ENCODE measurements at regions not wholly inside any gene's neighbourhood (a gene's known extent, or its start where the extent isn't known, plus 50 kb on each side); places are given as distances from the start of the nearest gene placed in this dataset.

- Histone ChIP-seq H3K79me2 (ENCODE audit: control insufficient read depth, insufficient read depth, low read length) (no peaks in the 10 kb centered on the region), H3K9me3 (replicated peaks; ENCODE audit: control insufficient read depth, insufficient read depth, low read depth, low read length) (no peaks in the 10 kb centered on the region), H3K4me2 (ENCODE audit: insufficient read depth, low read length) (no peak overlapping the region), H2AFZ (ENCODE audit: low read depth, low read length) (no peak overlapping the region), H3K27me3 (ENCODE audit: control insufficient read depth in 2 of 2, insufficient read depth in 2 of 2, low read length in 2 of 2) (peaks cover 0 to 5% of the 10 kb centered on the region in 2 experiments; a peak in 2 of 5 replicates), H4K20me1 (replicated peaks; ENCODE audit: control insufficient read depth, insufficient read depth, low read length) (no peaks in the 10 kb centered on the region; the same call in 1 of the 2 replicates), H3K9me1 (ENCODE audit: control insufficient read depth, insufficient read depth, low read length) (no peaks in the 10 kb centered on the region), H3K4me3 (no peak overlapping the region), H3K27ac (ENCODE audit: extremely low read depth, low read depth, low read length) (no peak overlapping the region), H3K36me3 (ENCODE audit: control insufficient read depth, insufficient read depth, low read length) (no peaks in the 10 kb centered on the region), H3K9ac (ENCODE audit: insufficient read depth in 1 of 2, low read depth in 2 of 2, low read length in 2 of 2) (no peak overlapping the region), H3K4me1 (replicated peaks in 1 of 2; ENCODE audit: control insufficient read depth in 2 of 2, insufficient read depth in 2 of 2, low read length in 2 of 2) (no peaks in the 10 kb centered on the region)
- ChIA-PET CTCF (ENCODE audit: low intra/inter-chr PET ratio) (interaction anchor here (0.6 to 1.1 kb wide), 2 partner anchors 57 to 61 kb away, joined by 4 to 7 read pairs; partner anchors contain the start of gene TRABD2B), POLR2A (interaction anchor here (0.7 kb wide), 1 partner anchor 10 kb away, joined by 3 read pairs; no protein-coding TSS in a partner anchor)
- FAIRE-seq = no peak
- DNase-seq (ENCODE audit: extremely low read depth in 1 of 4, low spot score in 3 of 4) = no peak
- TF ChIP-seq HMG20A (CRISPR knock-in tag; conservative IDR thresholded peaks at IDR 0.05) (no peak), CHCHD3 (CRISPR knock-in tag; IDR thresholded peaks at IDR 0.05) (no peak), EZH2 (IDR thresholded peaks at IDR 0.05; ENCODE audit: borderline replicate concordance, low read depth, low read length) (no peak), ESRRB (CRISPR knock-in tag; IDR thresholded peaks at IDR 0.05; ENCODE audit: borderline replicate concordance) (no peak), CCNT2 (IDR thresholded peaks at IDR 0.05; ENCODE audit: borderline replicate concordance, extremely low read depth, insufficient read length, low read depth, low read length) (no peak), PCBP2 (IDR thresholded peaks at IDR 0.05; ENCODE audit: low read depth, low read length, poor library complexity, severe bottlenecking) (no peak), NONO (IDR thresholded peaks at IDR 0.05; ENCODE audit: low read depth in 2 of 2, low read length in 1 of 2) (no peak), ZNF830 (CRISPR knock-in tag; IDR thresholded peaks at IDR 0.05) (no peak), KAT8 (IDR thresholded peaks at IDR 0.05; ENCODE audit: low read depth) (no peak), E2F1 (CRISPR knock-in tag; IDR thresholded peaks at IDR 0.05) (no peak), RNF2 (IDR thresholded peaks at IDR 0.05) (no peak)
- TF ChIP-seq, protein P1, sequence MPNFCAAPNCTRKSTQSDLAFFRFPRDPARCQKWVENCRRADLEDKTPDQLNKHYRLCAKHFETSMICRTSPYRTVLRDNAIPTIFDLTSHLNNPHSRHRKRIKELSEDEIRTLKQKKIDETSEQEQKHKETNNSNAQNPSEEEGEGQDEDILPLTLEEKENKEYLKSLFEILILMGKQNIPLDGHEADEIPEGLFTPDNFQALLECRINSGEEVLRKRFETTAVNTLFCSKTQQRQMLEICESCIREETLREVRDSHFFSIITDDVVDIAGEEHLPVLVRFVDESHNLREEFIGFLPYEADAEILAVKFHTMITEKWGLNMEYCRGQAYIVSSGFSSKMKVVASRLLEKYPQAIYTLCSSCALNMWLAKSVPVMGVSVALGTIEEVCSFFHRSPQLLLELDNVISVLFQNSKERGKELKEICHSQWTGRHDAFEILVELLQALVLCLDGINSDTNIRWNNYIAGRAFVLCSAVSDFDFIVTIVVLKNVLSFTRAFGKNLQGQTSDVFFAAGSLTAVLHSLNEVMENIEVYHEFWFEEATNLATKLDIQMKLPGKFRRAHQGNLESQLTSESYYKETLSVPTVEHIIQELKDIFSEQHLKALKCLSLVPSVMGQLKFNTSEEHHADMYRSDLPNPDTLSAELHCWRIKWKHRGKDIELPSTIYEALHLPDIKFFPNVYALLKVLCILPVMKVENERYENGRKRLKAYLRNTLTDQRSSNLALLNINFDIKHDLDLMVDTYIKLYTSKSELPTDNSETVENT (CRISPR knock-in tag; IDR thresholded peaks at IDR 0.05) = no peak
- TF ChIP-seq, protein P2, sequence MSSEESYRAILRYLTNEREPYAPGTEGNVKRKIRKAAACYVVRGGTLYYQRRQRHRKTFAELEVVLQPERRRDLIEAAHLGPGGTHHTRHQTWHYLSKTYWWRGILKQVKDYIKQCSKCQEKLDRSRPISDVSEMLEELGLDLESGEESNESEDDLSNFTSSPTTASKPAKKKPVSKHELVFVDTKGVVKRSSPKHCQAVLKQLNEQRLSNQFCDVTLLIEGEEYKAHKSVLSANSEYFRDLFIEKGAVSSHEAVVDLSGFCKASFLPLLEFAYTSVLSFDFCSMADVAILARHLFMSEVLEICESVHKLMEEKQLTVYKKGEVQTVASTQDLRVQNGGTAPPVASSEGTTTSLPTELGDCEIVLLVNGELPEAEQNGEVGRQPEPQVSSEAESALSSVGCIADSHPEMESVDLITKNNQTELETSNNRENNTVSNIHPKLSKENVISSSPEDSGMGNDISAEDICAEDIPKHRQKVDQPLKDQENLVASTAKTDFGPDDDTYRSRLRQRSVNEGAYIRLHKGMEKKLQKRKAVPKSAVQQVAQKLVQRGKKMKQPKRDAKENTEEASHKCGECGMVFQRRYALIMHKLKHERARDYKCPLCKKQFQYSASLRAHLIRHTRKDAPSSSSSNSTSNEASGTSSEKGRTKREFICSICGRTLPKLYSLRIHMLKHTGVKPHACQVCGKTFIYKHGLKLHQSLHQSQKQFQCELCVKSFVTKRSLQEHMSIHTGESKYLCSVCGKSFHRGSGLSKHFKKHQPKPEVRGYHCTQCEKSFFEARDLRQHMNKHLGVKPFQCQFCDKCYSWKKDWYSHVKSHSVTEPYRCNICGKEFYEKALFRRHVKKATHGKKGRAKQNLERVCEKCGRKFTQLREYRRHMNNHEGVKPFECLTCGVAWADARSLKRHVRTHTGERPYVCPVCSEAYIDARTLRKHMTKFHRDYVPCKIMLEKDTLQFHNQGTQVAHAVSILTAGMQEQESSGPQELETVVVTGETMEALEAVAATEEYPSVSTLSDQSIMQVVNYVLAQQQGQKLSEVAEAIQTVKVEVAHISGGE (CRISPR knock-in tag; IDR thresholded peaks at IDR 0.05) = no peak
- WGBS (ENCODE audit: insufficient coverage, low coverage, missing lambda C conversion rate) = under 1% methylated on average over 11 of the region's 11 CpGs
- no peak for ATAC-seq
- in situ Hi-C loops (cut with MboI) = no loop called here
- BruUV-seq (replicated peaks) = no TSS peak
- intact Hi-C loops (cut with micrococcal nuclease) = no loop called here
Observed at GRCh38 chr1:48058135-48059025, 61.2 kb upstream of the TRABD2B start.

Data from K562 (cell line).